ENCODE measurements at regions not wholly inside any gene's neighbourhood (a gene's known extent, or its start where the extent isn't known, plus 50 kb on each side); places are given as distances from the start of the nearest gene placed in this dataset.

- in situ Hi-C loops (cut with MboI) = no loop called here
- no peak overlapping the region for H3K9ac ChIP-seq (ENCODE audit: control insufficient read depth, insufficient read depth, low read length)
- no peak for TF ChIP-seq POLR2AphosphoS5 (IDR thresholded peaks at IDR 0.05; ENCODE audit: low read length)
- no peak for TF ChIP-seq CUX1 (IDR thresholded peaks at IDR 0.05; ENCODE audit: insufficient replicate concordance, low read depth, low read length)
- TF ChIP-seq YY1 (IDR thresholded peaks at IDR 0.05; ENCODE audit: low read depth, low read length) = no peak
- no peak for TF ChIP-seq ZBTB40 (IDR thresholded peaks at IDR 0.05; ENCODE audit: borderline replicate concordance)
- no peak for TF ChIP-seq ELK1 (IDR thresholded peaks at IDR 0.05; ENCODE audit: low read depth, low read length)
- no peak for TF ChIP-seq KLF5 (IDR thresholded peaks at IDR 0.05; ENCODE audit: partially characterized antibody)
- no peak for TF ChIP-seq E4F1 (IDR thresholded peaks at IDR 0.05; ENCODE audit: borderline replicate concordance, partially characterized antibody)
- no peak for TF ChIP-seq RELA (IDR thresholded peaks at IDR 0.05; ENCODE audit: borderline replicate concordance, partially characterized antibody)
- no peak for TF ChIP-seq BHLHE40 (IDR thresholded peaks at IDR 0.05; ENCODE audit: borderline replicate concordance in 1 of 2, low read depth in 2 of 2, low read length in 1 of 2)
These were observed 307.7 kb downstream of the LMO4 start for GRCh38 chr1:87636198-87636892.

More at GRCh38 chr1:87636198-87636892, 307.7 kb downstream of the LMO4 start:
- Histone ChIP-seq H3K79me2 (ENCODE audit: control insufficient read depth, insufficient read depth, low read length) (no peaks in the 10 kb centered on the region), H3K27me3 (replicated peaks in 1 of 2; ENCODE audit: control insufficient read depth in 2 of 2, insufficient read depth in 2 of 2, low read length in 1 of 2) (no peaks in the 10 kb centered on the region), H3K4me1 (ENCODE audit: control insufficient read depth, insufficient read depth, low read length) (no peaks in the 10 kb centered on the region), H4K20me1 (ENCODE audit: control insufficient read depth, insufficient read depth) (no peaks in the 10 kb centered on the region), H3K36me3 (ENCODE audit: control insufficient read depth in 2 of 2, insufficient read depth in 2 of 2, low read length in 1 of 2) (no peaks in the 10 kb centered on the region), H2AFZ (ENCODE audit: control insufficient read depth, low read depth, low read length) (no peak overlapping the region), H3K27ac (ENCODE audit: control insufficient read depth, insufficient read depth) (no peak overlapping the region), H3K4me2 (ENCODE audit: control insufficient read depth, insufficient read depth) (no peak overlapping the region), H3K9me3 (replicated peaks; ENCODE audit: control insufficient read depth, insufficient read depth, low read length) (no peaks in the 10 kb centered on the region; the same call in 2 of the 3 replicates), H3K4me3 (no peak overlapping the region)
- WGBS (ENCODE audit: insufficient coverage, insufficient replicate concordance, low lambda C conversion rate, missing lambda C conversion rate) = 74% methylated on average over 27 of the region's 28 CpGs
- ATAC-seq (no peak), DNase-seq (ENCODE audit: low read depth, low spot score) (no peak), FAIRE-seq (no peak)
- ChIA-PET RAD21 (ENCODE audit: unreplicated experiment) (no interaction called here), SMC1A (ENCODE audit: uncharacterized antibody, unreplicated experiment) (interaction anchor here (1.0 kb wide), 1 partner anchor 10 kb away, joined by 3 read pairs; no protein-coding TSS in a partner anchor), POLR2A (no interaction called here), CTCF (interaction anchor here (0.9 kb wide), 1 partner anchor 9 kb away, joined by 3 read pairs; no protein-coding TSS in a partner anchor)
- intact Hi-C loops (cut with micrococcal nuclease; ENCODE audit: unreplicated experiment) = no loop called here
- BruUV-seq (replicated peaks) = no TSS peak

All from GM12878 (cell line).